ENCODE measurements at regions not wholly inside any gene's neighbourhood (a gene's known extent, or its start where the extent isn't known, plus 50 kb on each side); places are given as distances from the start of the nearest gene placed in this dataset.

DNA sequence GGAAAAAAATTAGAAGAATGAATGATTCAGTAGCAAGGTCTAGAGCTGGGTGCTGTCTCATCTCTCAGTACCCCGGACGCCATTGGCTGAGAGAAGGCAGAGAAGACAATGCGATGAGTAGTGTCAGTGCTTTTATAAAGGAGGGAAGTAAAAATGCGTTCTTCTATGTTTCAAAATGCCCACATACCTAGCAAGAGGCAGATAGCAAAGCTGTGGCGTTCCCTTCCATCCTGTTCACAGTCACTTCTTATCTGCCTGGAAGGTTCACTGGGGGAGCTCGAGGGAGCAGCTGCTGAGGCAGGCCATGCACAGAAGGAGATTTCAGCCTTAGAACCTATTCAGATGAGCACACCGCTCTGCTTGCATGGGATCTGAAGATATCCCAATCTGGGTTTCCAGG is 234.0 kb downstream of the RPLP1 start:
- no peak overlapping the region for H3K4me3 ChIP-seq (ENCODE audit: low read depth, low read length, poor library complexity, severe bottlenecking)
- intact Hi-C loops (cut with micrococcal nuclease; ENCODE audit: unreplicated experiment) = no loop called here
- H4K20me1 ChIP-seq (ENCODE audit: insufficient read depth, low read length) = no peaks in the 10 kb centered on the region
- H3K4me2 ChIP-seq (ENCODE audit: low read length) = no peak overlapping the region
- H2AFZ ChIP-seq (ENCODE audit: low read length) = no peak overlapping the region
- DNase-seq (ENCODE audit: low spot score) = no peak
- H3K9me3 ChIP-seq (ENCODE audit: low read length) = peaks cover 10% of the 10 kb centered on the region
- no peaks in the 10 kb centered on the region for H3K9me2 ChIP-seq (ENCODE audit: insufficient read depth, low read length)
- no peaks in the 10 kb centered on the region for H3K36me3 ChIP-seq (ENCODE audit: insufficient read depth, low read length)
- H3K4me1 ChIP-seq (ENCODE audit: insufficient read depth, low read length, poor library complexity, severe bottlenecking) = no peaks in the 10 kb centered on the region
- no peak for TF ChIP-seq EZH2phosphoT487 (IDR thresholded peaks at IDR 0.05; ENCODE audit: borderline replicate concordance, low read depth, low read length)
- POLR2A ChIA-PET = no interaction called here
- BruUV-seq (replicated peaks) = no TSS peak
- H3K79me2 ChIP-seq (ENCODE audit: insufficient read depth, low read depth, low read length) = no peaks in the 10 kb centered on the region
- no peak overlapping the region for H3K27ac ChIP-seq (ENCODE audit: low read depth, low read length, poor library complexity, severe bottlenecking)
- CTCF ChIA-PET (ENCODE audit: unreplicated experiment) = no interaction called here

DNA sequence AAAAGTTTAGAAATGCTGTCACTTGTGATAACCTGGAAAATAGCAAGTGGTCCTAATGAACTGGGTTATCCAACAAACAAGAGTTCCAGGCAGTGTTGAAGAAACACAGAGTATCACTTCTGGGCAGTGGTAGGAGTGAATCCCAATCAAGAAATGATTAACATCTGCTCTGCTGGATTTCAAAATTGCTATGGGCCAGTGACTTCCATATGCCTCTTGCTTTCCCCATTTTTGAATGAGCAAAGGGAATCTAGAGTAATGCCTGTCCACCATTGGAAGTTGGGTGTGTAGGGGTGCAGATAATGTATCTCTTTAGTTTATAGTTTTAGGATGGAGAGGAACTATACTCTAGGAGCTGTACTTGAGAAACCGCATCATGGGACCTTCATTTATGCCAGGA is 236.5 kb downstream of the RPLP1 start:
- H3K4me1 ChIP-seq (ENCODE audit: insufficient read depth, low read length, poor library complexity, severe bottlenecking) = no peaks in the 10 kb centered on the region
- TF ChIP-seq EZH2phosphoT487 (IDR thresholded peaks at IDR 0.05; ENCODE audit: borderline replicate concordance, low read depth, low read length) = no peak
- TF ChIP-seq, protein P1, sequence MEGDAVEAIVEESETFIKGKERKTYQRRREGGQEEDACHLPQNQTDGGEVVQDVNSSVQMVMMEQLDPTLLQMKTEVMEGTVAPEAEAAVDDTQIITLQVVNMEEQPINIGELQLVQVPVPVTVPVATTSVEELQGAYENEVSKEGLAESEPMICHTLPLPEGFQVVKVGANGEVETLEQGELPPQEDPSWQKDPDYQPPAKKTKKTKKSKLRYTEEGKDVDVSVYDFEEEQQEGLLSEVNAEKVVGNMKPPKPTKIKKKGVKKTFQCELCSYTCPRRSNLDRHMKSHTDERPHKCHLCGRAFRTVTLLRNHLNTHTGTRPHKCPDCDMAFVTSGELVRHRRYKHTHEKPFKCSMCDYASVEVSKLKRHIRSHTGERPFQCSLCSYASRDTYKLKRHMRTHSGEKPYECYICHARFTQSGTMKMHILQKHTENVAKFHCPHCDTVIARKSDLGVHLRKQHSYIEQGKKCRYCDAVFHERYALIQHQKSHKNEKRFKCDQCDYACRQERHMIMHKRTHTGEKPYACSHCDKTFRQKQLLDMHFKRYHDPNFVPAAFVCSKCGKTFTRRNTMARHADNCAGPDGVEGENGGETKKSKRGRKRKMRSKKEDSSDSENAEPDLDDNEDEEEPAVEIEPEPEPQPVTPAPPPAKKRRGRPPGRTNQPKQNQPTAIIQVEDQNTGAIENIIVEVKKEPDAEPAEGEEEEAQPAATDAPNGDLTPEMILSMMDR (conservative IDR thresholded peaks at IDR 0.05; ENCODE audit: low read length) = no peak
- no peak overlapping the region for H2AFZ ChIP-seq (ENCODE audit: low read length)
- no peak overlapping the region for H3K4me2 ChIP-seq (ENCODE audit: low read length)
- DNase-seq (ENCODE audit: low spot score) = no peak
- ChIA-PET CTCF (ENCODE audit: unreplicated experiment) (no interaction called here), POLR2A (interaction anchor here (0.6 kb wide), 1 partner anchor 127 kb away, joined by 5 read pairs; no protein-coding TSS in a partner anchor)
- H3K27ac ChIP-seq (ENCODE audit: low read depth, low read length, poor library complexity, severe bottlenecking) = no peak overlapping the region
- H3K4me3 ChIP-seq (ENCODE audit: low read depth, low read length, poor library complexity, severe bottlenecking) = no peak overlapping the region
- intact Hi-C loops (cut with micrococcal nuclease; ENCODE audit: unreplicated experiment) = no loop called here
- peaks cover 10% of the 10 kb centered on the region for H3K9me3 ChIP-seq (ENCODE audit: low read length)
- no TSS peak for BruUV-seq (replicated peaks)
- no peaks in the 10 kb centered on the region for H3K9me2 ChIP-seq (ENCODE audit: insufficient read depth, low read length)
- H3K36me3 ChIP-seq (ENCODE audit: insufficient read depth, low read length) = no peaks in the 10 kb centered on the region
- H3K79me2 ChIP-seq (ENCODE audit: insufficient read depth, low read depth, low read length) = no peaks in the 10 kb centered on the region
- H4K20me1 ChIP-seq (ENCODE audit: insufficient read depth, low read length) = no peaks in the 10 kb centered on the region

DNA sequence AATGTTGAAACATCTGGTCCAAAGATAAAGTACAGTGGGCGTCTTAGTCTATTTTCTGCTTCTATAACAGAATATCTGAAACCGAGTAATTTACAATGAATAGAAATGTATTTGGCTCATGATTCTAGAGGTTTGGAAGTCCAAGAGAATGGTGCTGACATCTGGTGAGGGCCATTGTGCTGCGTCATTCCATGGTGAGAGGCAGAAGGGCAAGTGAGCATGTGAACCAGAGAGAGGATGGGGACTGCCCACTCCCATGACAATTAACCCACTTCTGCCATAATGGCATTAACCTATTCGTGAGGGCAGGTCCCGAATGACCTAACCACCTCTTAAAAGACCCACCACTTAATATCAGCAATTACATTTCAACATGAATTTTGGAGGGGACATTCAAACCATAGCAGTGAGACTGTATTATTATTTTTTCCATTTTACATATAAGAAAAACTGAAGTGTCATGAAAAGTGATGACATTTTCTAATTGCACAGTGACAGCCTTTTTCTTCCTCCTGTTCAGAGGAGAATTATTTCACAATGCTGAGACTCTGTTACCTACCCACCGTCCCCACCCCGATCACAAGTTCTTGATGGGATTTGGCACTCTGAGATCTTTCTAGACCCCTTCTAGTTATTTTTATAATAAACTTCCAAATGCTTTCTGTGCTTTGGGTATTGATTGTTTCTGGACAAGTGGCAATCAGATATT is 238.8 kb downstream of the RPLP1 start:
- no TSS peak for BruUV-seq (replicated peaks)
- Histone ChIP-seq H3K36me3 (ENCODE audit: insufficient read depth, low read length) (no peaks in the 10 kb centered on the region), H4K20me1 (ENCODE audit: insufficient read depth, low read length) (no peaks in the 10 kb centered on the region), H3K4me1 (ENCODE audit: insufficient read depth, low read length, poor library complexity, severe bottlenecking) (no peaks in the 10 kb centered on the region), H2AFZ (ENCODE audit: low read length) (no peak overlapping the region), H3K79me2 (ENCODE audit: insufficient read depth, low read depth, low read length) (no peaks in the 10 kb centered on the region), H3K9me3 (ENCODE audit: low read length) (peaks cover 10% of the 10 kb centered on the region), H3K9me2 (ENCODE audit: insufficient read depth, low read length) (no peaks in the 10 kb centered on the region), H3K4me3 (ENCODE audit: low read depth, low read length, poor library complexity, severe bottlenecking) (no peak overlapping the region), H3K27ac (ENCODE audit: low read depth, low read length, poor library complexity, severe bottlenecking) (no peak overlapping the region), H3K4me2 (ENCODE audit: low read length) (no peak overlapping the region)
- ChIA-PET CTCF (ENCODE audit: unreplicated experiment) (no interaction called here), POLR2A (no interaction called here)
- TF ChIP-seq, protein P1 (conservative IDR thresholded peaks at IDR 0.05; ENCODE audit: low read length) = no peak
- TF ChIP-seq EZH2phosphoT487 (IDR thresholded peaks at IDR 0.05; ENCODE audit: borderline replicate concordance, low read depth, low read length) = no peak
- DNase-seq (ENCODE audit: low spot score) = no peak
- intact Hi-C loops (cut with micrococcal nuclease; ENCODE audit: unreplicated experiment) = no loop called here
